ENCODE measurements at regions not wholly inside any gene's neighbourhood (a gene's known extent, or its start where the extent isn't known, plus 50 kb on each side); places are given as distances from the start of the nearest gene placed in this dataset.
A peak's percentile ranks its signal among the peaks of the same experiment; 100 is the strongest.

DNA sequence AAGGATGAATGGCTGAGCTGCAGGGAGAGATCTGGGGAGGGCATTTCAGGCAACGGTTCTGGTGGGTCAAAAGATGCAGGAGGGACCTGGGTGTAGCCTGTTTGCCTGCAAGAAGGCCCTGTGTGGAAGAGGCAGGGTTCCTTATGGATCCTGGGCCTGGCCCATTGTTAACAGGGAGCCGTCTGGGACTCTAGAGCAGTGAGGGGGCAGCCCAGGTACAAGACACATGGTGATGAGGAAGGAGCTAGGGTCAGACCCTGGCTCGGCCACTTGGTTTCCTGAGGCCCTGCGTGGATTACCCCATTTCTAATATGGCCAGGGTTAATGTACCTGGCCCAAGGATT is 124.9 kb downstream of the GLI2 start:
- Mint-ChIP-seq H3K27ac (no peak overlapping the region), H3K4me3 (no peak overlapping the region), H3K36me3 (ENCODE audit: low read depth) (peaks cover 5% of the 10 kb centered on the region), H3K9me3 (no peaks in the 10 kb centered on the region), H3K4me1 (peaks cover 88% of the 10 kb centered on the region), H3K27me3 (ENCODE audit: low read depth, poor library complexity) (peaks cover 15% of the 10 kb centered on the region)
- TF ChIP-seq, protein P1, sequence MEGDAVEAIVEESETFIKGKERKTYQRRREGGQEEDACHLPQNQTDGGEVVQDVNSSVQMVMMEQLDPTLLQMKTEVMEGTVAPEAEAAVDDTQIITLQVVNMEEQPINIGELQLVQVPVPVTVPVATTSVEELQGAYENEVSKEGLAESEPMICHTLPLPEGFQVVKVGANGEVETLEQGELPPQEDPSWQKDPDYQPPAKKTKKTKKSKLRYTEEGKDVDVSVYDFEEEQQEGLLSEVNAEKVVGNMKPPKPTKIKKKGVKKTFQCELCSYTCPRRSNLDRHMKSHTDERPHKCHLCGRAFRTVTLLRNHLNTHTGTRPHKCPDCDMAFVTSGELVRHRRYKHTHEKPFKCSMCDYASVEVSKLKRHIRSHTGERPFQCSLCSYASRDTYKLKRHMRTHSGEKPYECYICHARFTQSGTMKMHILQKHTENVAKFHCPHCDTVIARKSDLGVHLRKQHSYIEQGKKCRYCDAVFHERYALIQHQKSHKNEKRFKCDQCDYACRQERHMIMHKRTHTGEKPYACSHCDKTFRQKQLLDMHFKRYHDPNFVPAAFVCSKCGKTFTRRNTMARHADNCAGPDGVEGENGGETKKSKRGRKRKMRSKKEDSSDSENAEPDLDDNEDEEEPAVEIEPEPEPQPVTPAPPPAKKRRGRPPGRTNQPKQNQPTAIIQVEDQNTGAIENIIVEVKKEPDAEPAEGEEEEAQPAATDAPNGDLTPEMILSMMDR (IDR thresholded peaks at IDR 0.05): no peak
- DNase-seq: no peak

- TF ChIP-seq, protein P1 (IDR thresholded peaks at IDR 0.05): no peak
- H3K4me3 Mint-ChIP-seq: no peak overlapping the region
- peaks cover 5% of the 10 kb centered on the region for H3K36me3 Mint-ChIP-seq (ENCODE audit: low read depth)
- DNase-seq: no peak
- H3K27me3 Mint-ChIP-seq (ENCODE audit: low read depth, poor library complexity): peaks cover 19% of the 10 kb centered on the region
- H3K27ac Mint-ChIP-seq: no peak overlapping the region
- H3K4me1 Mint-ChIP-seq: peaks cover 88% of the 10 kb centered on the region
- H3K9me3 Mint-ChIP-seq: no peaks in the 10 kb centered on the region
Observed at GRCh38 chr2:120861191-120861575, 125.5 kb downstream of the GLI2 start.

DNA sequence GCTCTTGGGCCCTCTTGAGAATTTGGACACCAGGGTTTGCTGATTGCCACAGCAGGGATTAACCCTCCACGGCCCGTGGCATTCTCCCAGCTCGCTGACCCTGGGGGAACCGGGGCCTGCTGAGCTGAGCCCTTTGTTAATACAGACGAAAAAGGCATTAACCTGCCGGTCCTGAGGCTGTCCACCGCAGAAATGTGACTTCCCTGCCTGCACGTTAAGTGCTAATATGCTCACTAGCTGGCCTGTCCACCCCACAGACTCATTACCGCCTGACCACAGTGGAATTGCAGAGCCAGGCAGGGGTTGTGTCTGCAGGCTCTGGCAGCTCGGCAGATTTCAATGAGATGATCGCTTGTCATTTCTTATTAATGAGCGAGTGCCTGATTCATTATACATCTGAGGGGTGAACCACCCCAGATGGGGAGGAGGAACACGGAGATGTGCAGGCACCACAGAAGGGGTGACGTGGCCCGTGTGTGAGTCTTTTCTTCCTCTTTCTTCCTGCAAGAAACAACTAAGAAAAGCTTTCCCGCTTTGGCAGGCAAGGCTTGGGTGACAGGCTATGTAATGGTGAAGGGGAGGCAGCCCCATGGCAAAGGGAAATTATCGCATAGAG is 126.0 kb downstream of the GLI2 start:
- H3K36me3 Mint-ChIP-seq (ENCODE audit: low read depth): peaks cover 5% of the 10 kb centered on the region
- peaks cover 23% of the 10 kb centered on the region for H3K27me3 Mint-ChIP-seq (ENCODE audit: low read depth, poor library complexity)
- peaks cover 88% of the 10 kb centered on the region for H3K4me1 Mint-ChIP-seq
- no peaks in the 10 kb centered on the region for H3K9me3 Mint-ChIP-seq
- H3K27ac Mint-ChIP-seq: peak overlapping the region; percentile 81
- no peak overlapping the region for H3K4me3 Mint-ChIP-seq
- DNase-seq: no peak
- TF ChIP-seq, protein P1 (IDR thresholded peaks at IDR 0.05): no peak

DNA sequence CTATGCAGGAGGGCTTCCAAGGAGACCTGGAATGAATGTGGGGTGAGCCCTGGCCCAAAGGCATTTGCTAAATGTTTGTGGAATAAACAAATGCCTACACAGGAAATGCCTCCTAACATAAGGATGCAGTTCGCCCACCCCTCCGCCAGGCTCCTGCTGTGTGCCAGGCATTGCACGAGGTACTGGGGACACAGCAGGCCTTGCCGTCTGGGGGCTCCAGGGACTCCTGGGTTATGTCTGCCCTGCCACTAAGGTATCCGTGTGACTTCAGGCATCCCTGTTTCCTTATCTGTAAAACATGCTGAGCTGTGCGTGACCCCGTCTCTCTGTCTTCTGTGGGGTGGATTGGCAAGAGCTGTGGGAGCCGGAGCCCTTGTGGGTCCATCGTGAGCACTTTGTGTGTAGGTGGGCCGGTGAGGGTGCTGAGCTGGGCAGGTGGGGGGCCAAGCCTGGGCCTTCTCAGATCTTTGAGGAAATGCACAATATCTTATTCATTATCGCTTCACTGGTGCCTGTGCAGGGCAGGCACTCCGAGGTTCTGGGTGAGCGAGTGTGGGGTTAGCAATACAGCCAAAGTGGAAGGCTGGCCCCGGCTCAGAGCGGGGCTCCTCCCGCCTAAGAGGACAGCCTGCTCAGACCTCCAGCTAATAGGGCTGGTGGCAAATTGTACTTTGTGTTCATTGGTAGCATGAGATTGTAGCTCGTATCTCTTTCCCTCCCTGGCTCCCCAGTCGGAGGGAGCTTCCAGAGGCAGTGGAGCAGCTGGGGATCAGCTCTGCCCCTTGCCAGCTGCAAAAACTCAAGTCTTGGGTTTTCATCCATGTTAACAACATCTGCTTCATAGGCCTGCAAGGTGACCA is 126.8 kb downstream of the GLI2 start:
- H3K27me3 Mint-ChIP-seq (ENCODE audit: low read depth, poor library complexity): peaks cover 24% of the 10 kb centered on the region
- peaks cover 5% of the 10 kb centered on the region for H3K36me3 Mint-ChIP-seq (ENCODE audit: low read depth)
- H3K27ac Mint-ChIP-seq: peak overlapping the region; percentile 81
- TF ChIP-seq, protein P1 (IDR thresholded peaks at IDR 0.05): no peak
- DNase-seq: no peak
- no peaks in the 10 kb centered on the region for H3K9me3 Mint-ChIP-seq
- H3K4me3 Mint-ChIP-seq: no peak overlapping the region
- peaks cover 91% of the 10 kb centered on the region for H3K4me1 Mint-ChIP-seq

- Mint-ChIP-seq H3K36me3 (ENCODE audit: low read depth) (peaks cover 5% of the 10 kb centered on the region), H3K27me3 (ENCODE audit: low read depth, poor library complexity) (peaks cover 27% of the 10 kb centered on the region), H3K27ac (no peak overlapping the region), H3K4me3 (no peak overlapping the region), H3K4me1 (peaks cover 91% of the 10 kb centered on the region), H3K9me3 (no peaks in the 10 kb centered on the region)
- DNase-seq: no peak
- TF ChIP-seq, protein P1 (IDR thresholded peaks at IDR 0.05): no peak
Observed at GRCh38 chr2:120863146-120863545, 127.5 kb downstream of the GLI2 start.
